DOHH2 (cell line): ENCODE measurements at regions not wholly inside any gene's neighbourhood (a gene's known extent, or its start where the extent isn't known, plus 50 kb on each side); places are given as distances from the start of the nearest gene placed in this dataset.

ENCODE experiments used
- EZH2phosphoT487 ChIP-seq: fragments of 200-600 bp; sonication (generic); IDR thresholded peaks from 2 replicates; pipeline ENCODE4 v1.6.1; 2017; ENCODE audit warnings: borderline replicate concordance, mild to moderate bottlenecking, antibody characterized with exemption, low read length, moderate library complexity, mixed read lengths
- TF ChIP-seq, protein P1 (sequence below): fragments of 200-600 bp; sonication (generic); IDR thresholded peaks from one replicate; pipeline ENCODE4 v1.5.1; 2014; ENCODE audit warnings: antibody characterized with exemption, mild to moderate bottlenecking, low read depth, low read length; ENCODE audit not compliant: poor library complexity, severe bottlenecking

- TF ChIP-seq, protein P1, sequence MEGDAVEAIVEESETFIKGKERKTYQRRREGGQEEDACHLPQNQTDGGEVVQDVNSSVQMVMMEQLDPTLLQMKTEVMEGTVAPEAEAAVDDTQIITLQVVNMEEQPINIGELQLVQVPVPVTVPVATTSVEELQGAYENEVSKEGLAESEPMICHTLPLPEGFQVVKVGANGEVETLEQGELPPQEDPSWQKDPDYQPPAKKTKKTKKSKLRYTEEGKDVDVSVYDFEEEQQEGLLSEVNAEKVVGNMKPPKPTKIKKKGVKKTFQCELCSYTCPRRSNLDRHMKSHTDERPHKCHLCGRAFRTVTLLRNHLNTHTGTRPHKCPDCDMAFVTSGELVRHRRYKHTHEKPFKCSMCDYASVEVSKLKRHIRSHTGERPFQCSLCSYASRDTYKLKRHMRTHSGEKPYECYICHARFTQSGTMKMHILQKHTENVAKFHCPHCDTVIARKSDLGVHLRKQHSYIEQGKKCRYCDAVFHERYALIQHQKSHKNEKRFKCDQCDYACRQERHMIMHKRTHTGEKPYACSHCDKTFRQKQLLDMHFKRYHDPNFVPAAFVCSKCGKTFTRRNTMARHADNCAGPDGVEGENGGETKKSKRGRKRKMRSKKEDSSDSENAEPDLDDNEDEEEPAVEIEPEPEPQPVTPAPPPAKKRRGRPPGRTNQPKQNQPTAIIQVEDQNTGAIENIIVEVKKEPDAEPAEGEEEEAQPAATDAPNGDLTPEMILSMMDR, result no peak
- no peak for TF ChIP-seq EZH2phosphoT487
Observed at GRCh38 chr10:121425623-121426022, 172.6 kb downstream of the FGFR2 start.
